Natural killer cell (primary cell): ENCODE measurements at regions not wholly inside any gene's neighbourhood (a gene's known extent, or its start where the extent isn't known, plus 50 kb on each side); places are given as distances from the start of the nearest gene placed in this dataset.

Experiments
- ATAC-seq, 3 donors: fragments of 150-1000 bp in 2 of 3; fragments of 200-7000 bp in 1 of 3; cut with Tn5 transposase; 1 replicate in 1 of 3; 2 replicates in 2 of 3; pipeline ENCODE4 v1.10.0; 2021; ENCODE audit warnings: mild to moderate bottlenecking in 2 of 3, moderate library complexity in 2 of 3
- DNase-seq, 2 donors: peaks; one replicate each; pipeline versions ENCODE4 v3.0.0 to v3.0.0-alpha.2; 2013 to 2021; ENCODE audit warnings: mixed read lengths in 1 of 2
- H3K27ac ChIP-seq: one replicate; pipeline ENCODE4 v1.5.1; 2013; ENCODE audit warnings: mild to moderate bottlenecking, low read length
- H3K27me3 ChIP-seq: one replicate; pipeline ENCODE4 v1.6.1; 2013; ENCODE audit warnings: low read length; ENCODE audit not compliant: control insufficient read depth, insufficient read depth
- H3K36me3 ChIP-seq: one replicate; pipeline ENCODE4 v1.6.1; 2013; ENCODE audit warnings: low read length; ENCODE audit not compliant: control insufficient read depth, insufficient read depth
- H3K4me1 ChIP-seq: one replicate; pipeline ENCODE4 v1.6.1; 2013; ENCODE audit warnings: low read length; ENCODE audit not compliant: control insufficient read depth, insufficient read depth
- H3K4me3 ChIP-seq: one replicate; pipeline ENCODE4 v1.5.1; 2013; ENCODE audit warnings: low read length
- H3K9me3 ChIP-seq: one replicate; pipeline ENCODE4 v1.6.1; 2013; ENCODE audit warnings: low read length; ENCODE audit not compliant: control insufficient read depth, insufficient read depth
- H3K27ac Mint-ChIP-seq, 2 donors: one replicate each; pipeline ENCODE4 v1.8.0; 2022; ENCODE audit warnings: mild to moderate bottlenecking in 2 of 2, mixed read lengths in 2 of 2, moderate library complexity in 1 of 2
- H3K27me3 Mint-ChIP-seq, 2 donors: one replicate each; pipeline ENCODE4 v1.8.0; 2022; ENCODE audit warnings: low read depth in 2 of 2, mixed read lengths in 2 of 2
- H3K36me3 Mint-ChIP-seq: one replicate; pipeline ENCODE4 v1.8.0; 2022; ENCODE audit warnings: mixed read lengths
- H3K4me1 Mint-ChIP-seq, 2 donors: one replicate each; pipeline ENCODE4 v1.8.0; 2022; ENCODE audit warnings: mixed read lengths in 2 of 2
- H3K4me3 Mint-ChIP-seq: one replicate; pipeline ENCODE4 v1.8.0; 2022; ENCODE audit warnings: mild to moderate bottlenecking, moderate library complexity, mixed read lengths
- H3K9me3 Mint-ChIP-seq, 2 donors: one replicate each; pipeline ENCODE4 v1.8.0; 2022; ENCODE audit warnings: mixed read lengths in 2 of 2
- WGBS: methylation state at CpG from one replicate; pipeline ENCODE4 v1.1.7; 2013; ENCODE audit warnings: missing lambda C conversion rate; ENCODE audit not compliant: insufficient coverage; 5-methylcytosine and 5-hydroxymethylcytosine counted together
- intact Hi-C: fragments of 100-400 bp; cut with micrococcal nuclease; formaldehyde crosslinking; loops from one replicate; pipeline ENCODE4 v1.14.2; 2022
- TF ChIP-seq, protein P1 (sequence below): fragments of 200-600 bp; IDR thresholded peaks from one replicate; pipeline ENCODE4 v1.8.0; 2022; ENCODE audit warnings: antibody characterized with exemption

DNA sequence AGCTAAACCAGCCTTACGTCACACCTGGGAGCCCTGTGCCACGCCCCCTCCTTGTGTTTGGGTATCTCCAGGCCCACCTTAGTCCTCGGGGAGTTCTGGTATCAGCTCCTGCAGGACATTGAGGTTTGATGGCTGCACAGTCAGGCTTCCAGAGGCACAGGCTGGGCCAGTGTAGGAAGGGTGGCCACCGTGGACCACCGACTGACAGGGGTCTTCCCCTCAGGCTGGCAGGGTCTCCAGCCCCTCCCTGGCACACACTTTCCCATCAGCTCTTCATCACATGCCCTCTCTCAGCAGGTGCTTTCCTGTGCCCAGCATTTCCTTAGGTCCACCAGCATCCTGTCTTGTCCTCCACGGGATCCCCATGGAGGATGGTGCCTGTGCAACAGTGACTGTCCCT, 413.1 kb downstream of the TCERG1L start:
- WGBS = 76% methylated on average over 6 of the region's 6 CpGs
- ATAC-seq = no peak
- H3K27me3 ChIP-seq = no peaks in the 10 kb centered on the region
- TF ChIP-seq, protein P1, sequence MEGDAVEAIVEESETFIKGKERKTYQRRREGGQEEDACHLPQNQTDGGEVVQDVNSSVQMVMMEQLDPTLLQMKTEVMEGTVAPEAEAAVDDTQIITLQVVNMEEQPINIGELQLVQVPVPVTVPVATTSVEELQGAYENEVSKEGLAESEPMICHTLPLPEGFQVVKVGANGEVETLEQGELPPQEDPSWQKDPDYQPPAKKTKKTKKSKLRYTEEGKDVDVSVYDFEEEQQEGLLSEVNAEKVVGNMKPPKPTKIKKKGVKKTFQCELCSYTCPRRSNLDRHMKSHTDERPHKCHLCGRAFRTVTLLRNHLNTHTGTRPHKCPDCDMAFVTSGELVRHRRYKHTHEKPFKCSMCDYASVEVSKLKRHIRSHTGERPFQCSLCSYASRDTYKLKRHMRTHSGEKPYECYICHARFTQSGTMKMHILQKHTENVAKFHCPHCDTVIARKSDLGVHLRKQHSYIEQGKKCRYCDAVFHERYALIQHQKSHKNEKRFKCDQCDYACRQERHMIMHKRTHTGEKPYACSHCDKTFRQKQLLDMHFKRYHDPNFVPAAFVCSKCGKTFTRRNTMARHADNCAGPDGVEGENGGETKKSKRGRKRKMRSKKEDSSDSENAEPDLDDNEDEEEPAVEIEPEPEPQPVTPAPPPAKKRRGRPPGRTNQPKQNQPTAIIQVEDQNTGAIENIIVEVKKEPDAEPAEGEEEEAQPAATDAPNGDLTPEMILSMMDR = no peak
- no peak for DNase-seq
- H3K9me3 ChIP-seq = no peaks in the 10 kb centered on the region
- intact Hi-C loops = no loop called here
- no peak overlapping the region for H3K27ac ChIP-seq
- no peaks in the 10 kb centered on the region for H3K9me3 Mint-ChIP-seq
- no peaks in the 10 kb centered on the region for H3K27me3 Mint-ChIP-seq
- no peaks in the 10 kb centered on the region for H3K4me1 Mint-ChIP-seq
- H3K36me3 ChIP-seq = no peaks in the 10 kb centered on the region
- no peak overlapping the region for H3K4me3 ChIP-seq
- H3K27ac Mint-ChIP-seq = no peak overlapping the region
- H3K4me1 ChIP-seq = no peaks in the 10 kb centered on the region
- no peaks in the 10 kb centered on the region for H3K36me3 Mint-ChIP-seq
- H3K4me3 Mint-ChIP-seq = no peak overlapping the region

DNA sequence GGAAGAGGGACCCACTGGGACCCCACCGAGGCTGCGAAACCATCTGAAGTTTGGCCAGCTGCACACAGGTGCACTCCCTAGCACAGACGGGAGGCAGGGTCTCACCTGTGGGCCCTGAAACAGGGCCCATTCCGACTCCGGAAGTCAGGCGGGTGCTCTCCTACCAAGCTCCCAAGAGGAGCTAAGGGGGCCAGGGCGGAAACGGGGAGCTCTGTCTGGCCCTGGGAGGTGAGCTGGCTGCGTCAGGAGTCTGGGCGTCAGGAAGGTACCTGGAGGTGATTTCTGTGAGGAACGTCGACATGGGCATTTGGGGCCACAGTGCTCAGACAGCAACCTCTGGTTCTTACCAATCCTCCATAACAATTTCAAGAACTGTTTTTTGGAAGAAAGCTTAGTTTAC, 411.7 kb downstream of the TCERG1L start:
- no peaks in the 10 kb centered on the region for H3K4me1 Mint-ChIP-seq
- no peaks in the 10 kb centered on the region for H3K36me3 ChIP-seq
- H3K4me3 Mint-ChIP-seq = no peak overlapping the region
- no peak for DNase-seq
- TF ChIP-seq, protein P1 = no peak
- no peak overlapping the region for H3K27ac ChIP-seq
- no peak overlapping the region for H3K4me3 ChIP-seq
- no peak for ATAC-seq
- no peaks in the 10 kb centered on the region for H3K9me3 ChIP-seq
- H3K36me3 Mint-ChIP-seq = no peaks in the 10 kb centered on the region
- no peaks in the 10 kb centered on the region for H3K27me3 Mint-ChIP-seq
- 91% methylated on average over 12 of the region's 12 CpGs for WGBS
- H3K4me1 ChIP-seq = no peaks in the 10 kb centered on the region
- H3K27ac Mint-ChIP-seq = no peak overlapping the region
- H3K27me3 ChIP-seq = no peaks in the 10 kb centered on the region
- no peaks in the 10 kb centered on the region for H3K9me3 Mint-ChIP-seq
- intact Hi-C loops = no loop called here

DNA sequence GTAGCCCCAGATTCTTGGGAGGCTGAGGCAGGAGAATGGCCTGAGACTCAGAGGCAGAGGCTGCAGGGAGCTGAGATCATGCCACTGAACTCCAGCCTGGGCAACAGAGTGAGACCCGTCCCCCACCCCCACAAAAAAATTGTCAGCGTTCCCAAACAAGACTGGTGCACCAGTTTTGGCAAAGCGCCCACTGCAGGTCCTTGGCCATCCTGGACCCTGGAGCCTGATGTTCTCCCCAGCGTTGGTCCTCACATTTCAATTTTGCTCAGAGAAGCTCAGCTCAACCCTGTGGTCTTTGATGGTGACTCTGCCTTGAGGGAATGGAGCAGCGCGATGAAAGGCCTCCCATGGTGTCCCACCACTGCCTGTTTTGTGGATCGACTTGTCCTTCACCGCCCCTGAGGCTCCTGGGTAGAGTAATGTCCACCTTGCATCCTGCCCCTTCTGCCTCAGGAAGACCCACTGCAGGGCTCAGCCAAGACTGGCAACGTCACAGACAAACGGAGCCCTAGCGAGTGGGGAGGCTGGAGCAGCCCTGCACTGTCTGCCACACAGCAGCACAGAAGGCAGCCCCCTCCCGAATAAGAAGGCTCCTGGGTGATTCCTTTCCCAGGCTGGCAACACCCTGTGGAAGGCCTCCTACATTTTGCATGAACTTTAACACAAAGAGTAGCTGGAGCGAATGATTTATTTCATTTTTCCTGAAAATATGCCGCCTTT, 410.9 kb downstream of the TCERG1L start:
- H3K4me1 Mint-ChIP-seq = no peaks in the 10 kb centered on the region
- 87% methylated on average over 12 of the region's 14 CpGs for WGBS
- ATAC-seq (no peak), DNase-seq (no peak)
- Histone ChIP-seq H3K36me3 (no peaks in the 10 kb centered on the region), H3K4me3 (no peak overlapping the region), H3K27ac (no peak overlapping the region), H3K27me3 (no peaks in the 10 kb centered on the region), H3K9me3 (no peaks in the 10 kb centered on the region), H3K4me1 (no peaks in the 10 kb centered on the region)
- H3K9me3 Mint-ChIP-seq = no peaks in the 10 kb centered on the region
- H3K27me3 Mint-ChIP-seq = no peaks in the 10 kb centered on the region
- no peak overlapping the region for H3K4me3 Mint-ChIP-seq
- TF ChIP-seq, protein P1 = no peak
- intact Hi-C loops = no loop called here
- H3K27ac Mint-ChIP-seq = no peak overlapping the region
- no peaks in the 10 kb centered on the region for H3K36me3 Mint-ChIP-seq
